ENCODE measurements at regions not wholly inside any gene's neighbourhood (a gene's known extent, or its start where the extent isn't known, plus 50 kb on each side); places are given as distances from the start of the nearest gene placed in this dataset.
"Not testable (repeated sequence)": the region's sequence is repeated elsewhere in the genome, so short reads cannot be mapped to it uniquely, and the experiment has no call there.

GRCh38 chr5:130939059-130939458 is 226.0 kb downstream of the HINT1 start:
- DNase-seq = no peak
- Histone ChIP-seq H3K36me3 (no peaks in the 10 kb centered on the region), H3K4me1 (no peaks in the 10 kb centered on the region), H3K4me3 (no peak overlapping the region), H3K27me3 (no peaks in the 10 kb centered on the region), H3K9me3 (no peaks in the 10 kb centered on the region), H3K27ac (no peak overlapping the region)
- no peak for TF ChIP-seq CTCF (IDR thresholded peaks at IDR 0.05)
- intact Hi-C loops (cut with DNase I; ENCODE audit: low total_unique reads) = no loop called here

- intact Hi-C loops (cut with DNase I; ENCODE audit: low total_unique reads) = no loop called here
- Histone ChIP-seq H3K27me3 (no peaks in the 10 kb centered on the region), H3K27ac (no peak overlapping the region), H3K9me3 (no peaks in the 10 kb centered on the region), H3K4me3 (no peak overlapping the region), H3K4me1 (no peaks in the 10 kb centered on the region), H3K36me3 (no peaks in the 10 kb centered on the region)
- no peak for TF ChIP-seq CTCF (IDR thresholded peaks at IDR 0.05)
- no peak for DNase-seq
Observed at GRCh38 chr5:130937046-130937445, 228.0 kb downstream of the HINT1 start.

DNA sequence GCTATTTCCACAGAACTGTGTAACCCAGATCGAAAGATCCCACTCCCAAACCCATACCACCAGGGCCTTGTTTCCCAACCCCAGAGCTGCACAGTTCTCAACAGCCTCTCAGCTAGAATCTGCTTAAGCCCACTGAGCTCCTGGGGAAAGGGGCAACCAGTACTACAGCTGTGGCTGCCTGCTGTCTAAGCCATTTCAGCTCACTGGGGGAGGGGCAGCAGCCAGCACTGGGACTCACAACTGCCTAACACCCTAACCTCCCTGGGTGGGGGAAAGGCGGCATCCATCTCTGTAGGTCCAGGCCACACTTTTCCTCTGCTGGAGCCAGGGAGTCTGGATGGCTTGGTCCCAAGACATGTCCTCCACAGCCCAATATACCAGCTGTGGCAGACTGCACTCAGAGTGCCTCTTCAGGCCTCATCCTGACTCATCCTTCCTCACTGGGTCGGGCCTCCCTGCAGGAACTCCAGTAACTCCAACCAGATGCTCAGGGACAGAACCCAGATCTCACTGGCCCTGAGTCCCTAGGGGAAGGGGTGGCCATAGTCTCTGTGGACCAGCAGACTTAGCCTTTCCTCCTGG is 241.4 kb downstream of the HINT1 start:
- no peak overlapping the region for H3K4me3 ChIP-seq
- no peaks in the 10 kb centered on the region for H3K4me1 ChIP-seq
- no peaks in the 10 kb centered on the region for H3K36me3 ChIP-seq
- no peak for TF ChIP-seq CTCF (IDR thresholded peaks at IDR 0.05)
- H3K27ac ChIP-seq = no peak overlapping the region
- H3K27me3 ChIP-seq = no peaks in the 10 kb centered on the region
- intact Hi-C loops (cut with DNase I; ENCODE audit: low total_unique reads) = no loop called here
- no peak for DNase-seq
- H3K9me3 ChIP-seq = no peaks in the 10 kb centered on the region

DNA sequence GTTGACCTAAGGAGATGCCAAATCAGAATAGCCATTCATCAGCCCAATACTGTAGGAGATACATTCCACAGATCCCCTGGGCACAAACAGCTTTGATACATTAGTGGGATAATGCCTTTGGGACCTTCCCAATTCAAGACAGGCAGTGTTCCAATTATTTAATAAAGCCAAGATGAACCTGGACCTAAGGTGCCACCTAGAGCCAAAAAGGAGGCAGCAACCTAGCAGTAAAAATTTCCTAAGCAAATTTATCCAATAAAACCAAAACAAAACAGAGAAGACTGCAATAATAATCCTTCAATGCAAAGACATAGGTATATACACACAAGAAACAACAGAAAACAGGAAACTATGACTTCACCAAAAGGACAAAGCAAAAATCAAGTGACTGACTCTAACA is 253.0 kb downstream of the HINT1 start:
- Histone ChIP-seq H3K27ac (no peak overlapping the region), H3K4me3 (no peak overlapping the region), H3K4me1 (no peaks in the 10 kb centered on the region), H3K36me3 (no peaks in the 10 kb centered on the region), H3K27me3 (no peaks in the 10 kb centered on the region), H3K9me3 (peaks cover 0 to 4% (median 0%) of the 10 kb centered on the region in 3 donors)
- intact Hi-C loops (cut with DNase I; ENCODE audit: low total_unique reads) = no loop called here
- no peak for TF ChIP-seq CTCF (IDR thresholded peaks at IDR 0.05)
- DNase-seq = no peak

DNA sequence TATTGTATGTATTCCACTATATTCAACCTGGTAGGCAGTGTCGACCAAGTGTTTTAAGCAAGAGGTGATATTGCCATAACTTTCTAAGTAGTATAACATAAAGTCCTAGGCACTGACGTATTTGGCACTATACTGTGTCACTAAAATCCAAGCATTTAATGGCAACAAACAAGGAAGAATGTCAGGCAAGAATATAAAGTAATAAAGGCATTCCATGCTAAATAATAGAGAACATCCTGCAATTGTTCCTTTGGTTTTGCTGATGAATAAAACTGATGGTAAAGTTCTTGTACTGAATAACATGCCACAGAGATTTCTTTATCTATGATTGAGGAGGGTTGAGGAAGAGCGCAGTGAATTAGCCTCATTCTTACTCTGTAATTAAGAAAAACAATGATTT is 256.9 kb downstream of the HINT1 start:
- Histone ChIP-seq H3K4me3 (no peak overlapping the region), H3K4me1 (no peaks in the 10 kb centered on the region), H3K9me3 (peaks cover 0 to 4% (median 0%) of the 10 kb centered on the region in 3 donors), H3K27me3 (no peaks in the 10 kb centered on the region), H3K36me3 (no peaks in the 10 kb centered on the region), H3K27ac (no peak overlapping the region)
- intact Hi-C loops (cut with DNase I; ENCODE audit: low total_unique reads) = no loop called here
- no peak for TF ChIP-seq CTCF (IDR thresholded peaks at IDR 0.05)
- DNase-seq = no peak

GRCh38 chr5:130897537-130898195 is 267.4 kb downstream of the HINT1 start:
- intact Hi-C loops (cut with DNase I; ENCODE audit: low total_unique reads); H3K36me3 ChIP-seq; H3K27me3 ChIP-seq; DNase-seq; H3K9me3 ChIP-seq; H3K4me1 ChIP-seq; H3K27ac ChIP-seq; H3K4me3 ChIP-seq: not testable (repeated sequence)

- DNase-seq; H3K27ac ChIP-seq; H3K36me3 ChIP-seq; H3K27me3 ChIP-seq; H3K4me1 ChIP-seq; H3K9me3 ChIP-seq; H3K4me3 ChIP-seq; intact Hi-C loops (cut with DNase I; ENCODE audit: low total_unique reads): not testable (repeated sequence)
Observed at GRCh38 chr5:130897181-130897536, 267.9 kb downstream of the HINT1 start.

Measured in tibial artery (tissue), 4 donors.